Testis (tissue), 2 donors: ENCODE measurements at regions not wholly inside any gene's neighbourhood (a gene's known extent, or its start where the extent isn't known, plus 50 kb on each side); places are given as distances from the start of the nearest gene placed in this dataset.

ENCODE experiments used
- CTCF ChIP-seq, 3 experiments: fragments of 450-650 bp in 2 of 3; fragments of 200-600 bp in 1 of 3; sonication (generic) in 1 of 3; IDR thresholded peaks; one replicate each; pipeline ENCODE4 v1.5.1; 2016 to 2019; ENCODE audit warnings: antibody characterized with exemption in 3 of 3, mild to moderate bottlenecking in 2 of 3, moderate library complexity in 1 of 3
- POLR2A ChIP-seq: fragments of 450-650 bp; IDR thresholded peaks from one replicate; pipeline ENCODE4 v1.6.1; 2017; ENCODE audit warnings: antibody characterized with exemption, mild to moderate bottlenecking, moderate library complexity

- no peak for TF ChIP-seq CTCF (IDR thresholded peaks at IDR 0.05)
- TF ChIP-seq POLR2A = no peak
Observed at GRCh38 chr12:126534495-126534894, 1469.3 kb downstream of the AACS start.
